ENCODE measurements at regions not wholly inside any gene's neighbourhood (a gene's known extent, or its start where the extent isn't known, plus 50 kb on each side); places are given as distances from the start of the nearest gene placed in this dataset.

GRCh38 chr4:4961936-4962335, 57.3 kb downstream of the CYTL1 start:
- DNase-seq (ENCODE audit: low spot score) (no peak), FAIRE-seq (no peak)

GRCh38 chr4:4962928-4963327, 56.3 kb downstream of the CYTL1 start:
- FAIRE-seq (no peak), DNase-seq (ENCODE audit: low spot score) (no peak)
